CD4-positive, alpha-beta memory T cell (primary cell): ENCODE measurements at regions not wholly inside any gene's neighbourhood (a gene's known extent, or its start where the extent isn't known, plus 50 kb on each side); places are given as distances from the start of the nearest gene placed in this dataset.

Experiments
- CTCF ChIA-PET: fragments of 350-600 bp; sonication (Branson Sonifier 250); formaldehyde crosslinking; loops from one replicate; lab custom pipeline; 2021; ENCODE audit warnings: inconsistent platforms; ENCODE audit not compliant: partially characterized antibody; lab: Charles Lee
- POLR2A ChIA-PET: fragments of 350-600 bp; sonication (Branson Sonifier 250); formaldehyde crosslinking; loops from one replicate; lab custom pipeline; 2021; ENCODE audit not compliant: partially characterized antibody; lab: Charles Lee
- DNase-seq, 5 donors: peaks; one replicate each; pipeline versions ENCODE4 v3.0.0 to v3.0.0-alpha.2; 2020 to 2022; ENCODE audit warnings: mixed read lengths in 1 of 5
- H3K27ac ChIP-seq: one replicate; pipeline ENCODE4 v1.7.0; 2013; ENCODE audit warnings: low read depth, low read length
- H3K27me3 ChIP-seq: 2 replicates; pipeline ENCODE4 v1.7.0; 2013; ENCODE audit warnings: mild to moderate bottlenecking, low read length, moderate library complexity; ENCODE audit not compliant: insufficient read depth
- H3K36me3 ChIP-seq: 2 replicates; pipeline ENCODE4 v1.7.0; 2013; ENCODE audit warnings: mild to moderate bottlenecking, low read length, moderate library complexity; ENCODE audit not compliant: insufficient read depth
- H3K4me1 ChIP-seq: 2 replicates; pipeline ENCODE4 v1.7.0; 2013; ENCODE audit warnings: mild to moderate bottlenecking, low read length, moderate library complexity; ENCODE audit not compliant: insufficient read depth
- H3K4me3 ChIP-seq, 2 donors: one replicate each; pipeline ENCODE4 v1.7.0; 2013; ENCODE audit warnings: low read length in 2 of 2, mild to moderate bottlenecking in 1 of 2
- H3K9me3 ChIP-seq, 2 donors: one replicate each; pipeline ENCODE4 v1.7.0; 2013; ENCODE audit warnings: low read length in 2 of 2, control low read depth in 1 of 2; ENCODE audit not compliant: control insufficient read depth in 1 of 2
- H3K27ac Mint-ChIP-seq, 7 donors: one replicate each; pipeline ENCODE4 v1.8.0; 2020 to 2021; ENCODE audit warnings: mixed read lengths in 7 of 7, mild to moderate bottlenecking in 6 of 7, inconsistent platforms in 3 of 7, moderate library complexity in 3 of 7
- H3K27me3 Mint-ChIP-seq, 2 donors: one replicate each; pipeline ENCODE4 v1.8.0; 2020 to 2021; ENCODE audit warnings: mixed read lengths in 2 of 2
- H3K36me3 Mint-ChIP-seq, 2 donors: one replicate each; pipeline ENCODE4 v1.8.0; 2020 to 2021; ENCODE audit warnings: mixed read lengths in 2 of 2, inconsistent platforms in 1 of 2, mild to moderate bottlenecking in 1 of 2
- H3K4me1 Mint-ChIP-seq, 4 donors: one replicate each; pipeline ENCODE4 v1.8.0; 2020 to 2021; ENCODE audit warnings: mixed read lengths in 4 of 4, mild to moderate bottlenecking in 1 of 4
- H3K4me3 Mint-ChIP-seq, 8 donors: one replicate each; pipeline ENCODE4 v1.8.0; 2020 to 2021; ENCODE audit warnings: mixed read lengths in 8 of 8, mild to moderate bottlenecking in 7 of 8, moderate library complexity in 6 of 8, inconsistent platforms in 3 of 8
- H3K9me3 Mint-ChIP-seq, 8 donors: one replicate each; pipeline ENCODE4 v1.8.0; 2020 to 2021; ENCODE audit warnings: mixed read lengths in 8 of 8, mild to moderate bottlenecking in 5 of 8, inconsistent platforms in 3 of 8, moderate library complexity in 1 of 8
- intact Hi-C: fragments of 100-400 bp; cut with micrococcal nuclease; formaldehyde crosslinking; loops from one replicate; pipeline ENCODE4 v1.15.1; 2023

- H3K27ac ChIP-seq, result no peak overlapping the region
- no peaks in the 10 kb centered on the region for H3K27me3 ChIP-seq
- Mint-ChIP-seq H3K4me1 (no peaks in the 10 kb centered on the region), H3K36me3 (no peaks in the 10 kb centered on the region), H3K4me3 (no peak overlapping the region), H3K27me3 (peaks cover 2 to 3% of the 10 kb centered on the region in 2 donors), H3K9me3 (no peaks in the 10 kb centered on the region), H3K27ac (no peak overlapping the region)
- DNase-seq, result no peak
- no peak overlapping the region for H3K4me3 ChIP-seq
- intact Hi-C loops, result no loop called here
- ChIA-PET CTCF (interaction anchor here (1.2 kb wide), 1 partner anchor 532 kb away, joined by 3 read pairs; no protein-coding TSS in a partner anchor), POLR2A (no interaction called here)
- no peaks in the 10 kb centered on the region for H3K9me3 ChIP-seq
- no peaks in the 10 kb centered on the region for H3K36me3 ChIP-seq
- no peaks in the 10 kb centered on the region for H3K4me1 ChIP-seq
These were observed 59.4 kb upstream of the EPB41L3 start for GRCh38 chr18:5603153-5603552.

GRCh38 chr18:5601188-5601624 lies 57.4 kb upstream of the EPB41L3 start:
- H3K4me1 Mint-ChIP-seq, result no peaks in the 10 kb centered on the region
- no peaks in the 10 kb centered on the region for H3K27me3 ChIP-seq

GRCh38 chr18:5600378-5601071 lies 56.7 kb upstream of the EPB41L3 start:
- ChIA-PET CTCF (no interaction called here), POLR2A (no interaction called here)
- no peaks in the 10 kb centered on the region for H3K9me3 ChIP-seq
- peaks cover 0 to under 1% (median 0%) of the 10 kb centered on the region in 8 donors for H3K9me3 Mint-ChIP-seq
- H3K36me3 Mint-ChIP-seq, result no peaks in the 10 kb centered on the region
- H3K27me3 Mint-ChIP-seq, result peaks cover 0 to 2% of the 10 kb centered on the region in 2 donors
- no peak for DNase-seq
- intact Hi-C loops, result no loop called here
- no peaks in the 10 kb centered on the region for H3K4me1 ChIP-seq
- no peak overlapping the region for H3K27ac Mint-ChIP-seq
- no peak overlapping the region for H3K27ac ChIP-seq
- no peaks in the 10 kb centered on the region for H3K27me3 ChIP-seq
- H3K4me1 Mint-ChIP-seq, result no peaks in the 10 kb centered on the region
- H3K4me3 Mint-ChIP-seq, result no peak overlapping the region
- H3K36me3 ChIP-seq, result no peaks in the 10 kb centered on the region
- no peak overlapping the region for H3K4me3 ChIP-seq

More at GRCh38 chr18:5601188-5601624, 57.4 kb upstream of the EPB41L3 start:
- no peaks in the 10 kb centered on the region for H3K9me3 Mint-ChIP-seq
- no peaks in the 10 kb centered on the region for H3K36me3 Mint-ChIP-seq
- POLR2A ChIA-PET, result no interaction called here
- CTCF ChIA-PET, result no interaction called here
- Histone ChIP-seq H3K27ac (no peak overlapping the region), H3K9me3 (no peaks in the 10 kb centered on the region), H3K36me3 (no peaks in the 10 kb centered on the region), H3K4me1 (no peaks in the 10 kb centered on the region), H3K4me3 (no peak overlapping the region)
- no peak for DNase-seq
- no peak overlapping the region for H3K27ac Mint-ChIP-seq
- H3K4me3 Mint-ChIP-seq, result no peak overlapping the region
- H3K27me3 Mint-ChIP-seq, result peaks cover 0 to 2% of the 10 kb centered on the region in 2 donors
- intact Hi-C loops, result no loop called here

GRCh38 chr18:5596585-5596984 lies 52.8 kb upstream of the EPB41L3 start:
- no peaks in the 10 kb centered on the region for H3K4me1 Mint-ChIP-seq
- H3K27me3 Mint-ChIP-seq, result peaks cover 0 to 2% of the 10 kb centered on the region in 2 donors
- peaks cover 0 to 3% of the 10 kb centered on the region in 2 donors for H3K36me3 Mint-ChIP-seq
- POLR2A ChIA-PET, result no interaction called here
- no peak for DNase-seq
- H3K27ac ChIP-seq, result no peak overlapping the region
- H3K4me3 ChIP-seq, result no peak overlapping the region
- H3K27ac Mint-ChIP-seq, result no peak overlapping the region
- no peaks in the 10 kb centered on the region for H3K4me1 ChIP-seq
- CTCF ChIA-PET, result no interaction called here
- H3K9me3 ChIP-seq, result no peaks in the 10 kb centered on the region
- H3K4me3 Mint-ChIP-seq, result no peak overlapping the region
- intact Hi-C loops, result no loop called here
- H3K9me3 Mint-ChIP-seq, result peaks cover 0 to 16% (median 8%) of the 10 kb centered on the region in 8 donors
- no peaks in the 10 kb centered on the region for H3K27me3 ChIP-seq
- no peaks in the 10 kb centered on the region for H3K36me3 ChIP-seq
